ENCODE measurements at regions not wholly inside any gene's neighbourhood (a gene's known extent, or its start where the extent isn't known, plus 50 kb on each side); places are given as distances from the start of the nearest gene placed in this dataset.
"Not testable (repeated sequence)": the region's sequence is repeated elsewhere in the genome, so short reads cannot be mapped to it uniquely, and the experiment has no call there.

DNA sequence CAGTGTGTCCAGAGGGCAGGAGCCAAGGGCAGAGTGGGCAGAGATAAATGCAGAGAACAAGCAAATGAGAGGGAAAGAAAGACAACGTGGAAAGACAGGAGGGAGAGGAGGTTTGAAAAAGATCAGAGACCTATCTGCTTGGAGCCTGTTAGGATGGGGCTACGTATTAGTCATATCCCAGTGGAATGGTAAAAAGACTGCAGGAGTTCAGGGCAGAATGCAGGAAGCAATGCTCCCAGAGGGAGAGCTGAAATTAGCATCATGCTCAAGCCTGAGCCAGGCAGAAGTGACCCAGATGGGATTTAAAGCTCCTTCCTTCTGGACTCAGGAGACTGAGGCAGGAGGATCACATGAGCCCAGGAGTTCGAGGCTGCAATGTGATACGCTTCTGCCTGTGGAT is 261.3 kb upstream of the CHRM3 start:
- Mint-ChIP-seq H3K4me1 (no peaks in the 10 kb centered on the region), H3K9me3 (peaks cover 0 to 7% (median 2%) of the 10 kb centered on the region in 5 donors), H3K27me3 (no peaks in the 10 kb centered on the region), H3K4me3 (no peak overlapping the region), H3K27ac (no peak overlapping the region), H3K36me3 (no peaks in the 10 kb centered on the region)
- Histone ChIP-seq H3K4me1 (ENCODE audit: insufficient read depth, low read length) (no peaks in the 10 kb centered on the region), H3K27me3 (ENCODE audit: insufficient read depth, low read length, poor library complexity, severe bottlenecking) (no peaks in the 10 kb centered on the region), H3K4me3 (ENCODE audit: low read length) (no peak overlapping the region), H3K27ac (ENCODE audit: low read depth, low read length) (no peak overlapping the region), H3K36me3 (ENCODE audit: insufficient read depth, low read length) (no peaks in the 10 kb centered on the region), H3K9me3 (ENCODE audit: low read length) (no peaks in the 10 kb centered on the region)
- no peak for DNase-seq
- ChIA-PET CTCF (no interaction called here), POLR2A (no interaction called here)

DNA sequence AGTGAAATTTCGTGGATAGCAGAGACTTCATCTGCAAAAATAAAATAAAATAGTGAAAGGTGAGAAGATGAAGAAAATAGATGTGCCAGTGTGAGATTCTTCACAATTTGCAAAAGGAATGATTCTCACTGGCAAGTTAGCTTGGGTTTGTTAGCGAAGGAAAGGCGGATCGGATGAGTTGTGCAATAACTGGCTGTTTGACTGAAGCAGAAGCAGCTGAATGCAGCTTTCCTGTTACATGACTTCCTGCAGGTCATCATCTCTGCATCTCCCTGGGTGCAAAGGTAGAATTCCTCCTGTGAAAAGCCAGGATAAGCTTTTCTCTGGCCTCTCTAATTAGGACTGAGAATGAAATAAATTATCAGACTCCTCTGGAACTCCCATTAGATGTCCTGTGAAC is 263.1 kb upstream of the CHRM3 start:
- POLR2A ChIA-PET = no interaction called here
- DNase-seq = no peak
- Histone ChIP-seq H3K4me3 (ENCODE audit: low read length) (no peak overlapping the region), H3K36me3 (ENCODE audit: insufficient read depth, low read length) (no peaks in the 10 kb centered on the region), H3K27ac (ENCODE audit: low read depth, low read length) (no peak overlapping the region), H3K27me3 (ENCODE audit: insufficient read depth, low read length, poor library complexity, severe bottlenecking) (no peaks in the 10 kb centered on the region), H3K9me3 (ENCODE audit: low read length) (no peaks in the 10 kb centered on the region), H3K4me1 (ENCODE audit: insufficient read depth, low read length) (no peaks in the 10 kb centered on the region)
- no peaks in the 10 kb centered on the region for H3K27me3 Mint-ChIP-seq
- no peak overlapping the region for H3K4me3 Mint-ChIP-seq
- CTCF ChIA-PET = no interaction called here
- peaks cover 0 to 5% (median 4%) of the 10 kb centered on the region in 5 donors for H3K9me3 Mint-ChIP-seq
- H3K36me3 Mint-ChIP-seq = no peaks in the 10 kb centered on the region
- H3K4me1 Mint-ChIP-seq = no peaks in the 10 kb centered on the region
- H3K27ac Mint-ChIP-seq = no peak overlapping the region

DNA sequence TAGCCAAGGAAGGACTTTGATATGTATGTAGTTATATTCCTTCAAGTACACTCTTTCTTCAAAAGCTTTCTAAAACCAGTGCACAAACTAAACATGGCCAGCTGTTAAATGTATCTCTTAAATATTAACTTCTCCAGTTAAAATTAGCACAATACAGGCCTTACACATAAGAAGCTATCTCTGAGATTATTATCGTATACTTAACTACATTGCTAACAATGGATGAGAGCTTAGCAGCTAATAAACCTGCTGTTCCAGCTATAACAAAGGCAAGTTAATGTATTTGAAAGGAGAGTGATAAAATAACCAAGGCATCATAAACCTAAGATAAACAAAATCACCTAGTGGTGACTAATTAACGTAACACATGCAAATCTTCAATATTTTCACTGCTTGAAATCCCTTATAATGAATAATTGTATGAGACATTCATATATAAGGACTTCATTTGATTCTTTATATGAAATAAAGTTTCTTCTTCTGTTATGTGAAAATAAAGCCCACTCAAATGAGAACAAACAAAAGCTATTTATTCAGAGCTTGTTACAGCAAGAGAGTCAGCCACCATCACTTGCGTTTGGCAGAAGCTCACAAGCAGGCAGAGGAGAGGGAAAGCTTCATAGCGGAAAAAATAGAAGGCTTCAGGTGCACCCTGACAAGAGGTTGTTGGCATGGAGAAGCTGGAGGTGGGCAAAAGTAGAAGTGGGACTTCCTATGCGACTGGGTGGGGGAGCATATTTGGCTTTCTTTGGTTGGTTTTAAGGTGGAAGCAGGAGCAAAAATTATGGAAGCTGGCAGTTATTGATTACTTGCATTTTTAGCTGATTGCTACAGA is 274.1 kb upstream of the CHRM3 start:
- H3K9me3 Mint-ChIP-seq = peaks cover 0 to 3% (median 0%) of the 10 kb centered on the region in 5 donors

DNA sequence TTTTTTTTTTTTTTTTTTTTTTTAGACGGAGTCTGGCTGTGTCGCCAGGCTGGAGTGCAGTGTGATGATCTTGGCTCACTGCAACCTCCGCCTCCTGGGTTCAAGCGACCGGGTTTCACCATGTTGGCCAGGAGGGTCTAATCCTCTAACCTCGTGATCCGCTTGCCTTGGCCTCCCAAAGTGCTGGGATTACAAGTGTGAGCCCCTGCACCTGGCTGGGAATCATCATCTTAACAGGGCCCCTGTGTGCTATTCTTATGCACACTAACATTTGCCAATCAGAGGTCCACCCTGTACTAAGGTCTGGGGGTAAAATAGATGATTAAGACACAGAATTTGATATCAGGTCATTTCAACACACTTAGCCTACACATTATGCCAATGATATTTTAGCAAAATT is 278.7 kb upstream of the CHRM3 start:
- Mint-ChIP-seq H3K27ac (no peak overlapping the region), H3K9me3 (peaks cover 2 to 12% (median 8%) of the 10 kb centered on the region in 5 donors), H3K4me1 (no peaks in the 10 kb centered on the region), H3K4me3 (no peak overlapping the region), H3K36me3 (no peaks in the 10 kb centered on the region), H3K27me3 (peaks cover 0 to 4% of the 10 kb centered on the region in 2 donors)
- no peak for DNase-seq
- Histone ChIP-seq H3K27me3 (ENCODE audit: insufficient read depth, low read length, poor library complexity, severe bottlenecking) (no peaks in the 10 kb centered on the region), H3K9me3 (ENCODE audit: low read length) (no peaks in the 10 kb centered on the region), H3K27ac (ENCODE audit: low read depth, low read length) (no peak overlapping the region), H3K4me1 (ENCODE audit: insufficient read depth, low read length) (no peaks in the 10 kb centered on the region), H3K4me3 (ENCODE audit: low read length) (no peak overlapping the region), H3K36me3 (ENCODE audit: insufficient read depth, low read length) (no peaks in the 10 kb centered on the region)
- ChIA-PET CTCF (no interaction called here), POLR2A (no interaction called here)

More for the DNA sequence above, 274.1 kb upstream of the CHRM3 start:
- Histone ChIP-seq H3K27ac (ENCODE audit: low read depth, low read length) (no peak overlapping the region), H3K4me1 (ENCODE audit: insufficient read depth, low read length) (no peaks in the 10 kb centered on the region), H3K4me3 (ENCODE audit: low read length) (no peak overlapping the region), H3K36me3 (ENCODE audit: insufficient read depth, low read length) (no peaks in the 10 kb centered on the region), H3K27me3 (ENCODE audit: insufficient read depth, low read length, poor library complexity, severe bottlenecking) (no peaks in the 10 kb centered on the region), H3K9me3 (ENCODE audit: low read length) (no peaks in the 10 kb centered on the region)
- Mint-ChIP-seq H3K27ac (no peak overlapping the region), H3K27me3 (no peaks in the 10 kb centered on the region), H3K4me3 (no peak overlapping the region), H3K4me1 (no peaks in the 10 kb centered on the region), H3K36me3 (no peaks in the 10 kb centered on the region)
- no peak for DNase-seq
- ChIA-PET POLR2A (no interaction called here), CTCF (no interaction called here)

DNA sequence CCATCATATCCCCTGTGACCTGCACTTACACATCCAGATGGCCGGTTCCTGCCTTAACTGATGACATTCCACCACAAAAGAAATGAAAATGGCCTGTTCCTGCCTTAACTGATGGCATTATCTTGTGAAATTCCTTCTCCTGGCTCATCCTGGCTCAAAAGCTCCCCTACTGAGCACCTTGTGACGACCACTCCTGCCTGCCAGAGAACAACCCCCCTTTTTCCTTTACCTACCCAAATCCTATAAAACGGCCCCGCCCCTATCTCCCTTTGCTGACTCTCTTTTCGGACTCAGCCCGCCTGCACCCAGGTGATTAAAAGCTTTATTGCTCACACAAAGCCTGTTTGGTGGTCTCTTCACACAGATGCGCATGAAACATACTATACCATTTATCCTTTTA is 279.7 kb upstream of the CHRM3 start:
- POLR2A ChIA-PET; H3K27me3 Mint-ChIP-seq; H3K27ac Mint-ChIP-seq; H3K4me3 Mint-ChIP-seq; DNase-seq; H3K27me3 ChIP-seq (ENCODE audit: insufficient read depth, low read length, poor library complexity, severe bottlenecking); H3K4me3 ChIP-seq (ENCODE audit: low read length); H3K36me3 ChIP-seq (ENCODE audit: insufficient read depth, low read length); H3K36me3 Mint-ChIP-seq; H3K4me1 ChIP-seq (ENCODE audit: insufficient read depth, low read length); CTCF ChIA-PET; H3K27ac ChIP-seq (ENCODE audit: low read depth, low read length); H3K9me3 ChIP-seq (ENCODE audit: low read length); H3K4me1 Mint-ChIP-seq: not testable (repeated sequence)
- peaks cover 2 to 13% (median 6%) of the 10 kb centered on the region in 5 donors for H3K9me3 Mint-ChIP-seq

DNA sequence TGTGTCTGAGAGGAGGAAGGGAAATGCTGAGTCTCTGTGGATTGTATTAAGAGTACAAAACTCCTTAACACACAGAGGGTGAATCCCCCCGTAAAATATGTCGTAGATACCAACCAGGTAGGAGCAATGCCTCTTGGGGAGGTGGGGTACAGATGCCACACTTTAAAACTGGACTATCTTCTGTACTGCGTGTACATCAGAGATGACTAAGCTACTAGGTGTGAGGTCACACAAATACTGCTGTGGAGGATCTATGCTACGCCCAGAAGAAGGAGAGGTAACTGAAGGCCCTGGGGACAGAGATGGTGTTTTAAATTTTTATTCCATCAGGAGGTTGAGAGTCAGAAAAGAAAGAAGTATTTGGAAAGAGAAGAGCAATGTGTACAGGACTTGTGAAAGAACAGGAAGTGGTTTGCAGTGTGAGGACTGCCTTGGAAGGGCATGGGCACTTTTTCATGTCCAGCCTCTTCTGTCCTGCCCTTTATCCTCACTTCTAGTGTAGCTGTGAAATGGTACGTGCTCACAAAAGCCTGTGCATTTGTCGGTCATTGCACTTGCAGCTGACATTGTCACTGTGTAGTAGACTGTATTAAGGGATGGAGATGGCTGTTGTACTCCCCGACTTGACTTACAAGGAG is 287.8 kb upstream of the CHRM3 start:
- ChIA-PET CTCF (no interaction called here), POLR2A (no interaction called here)
- Histone ChIP-seq H3K4me3 (ENCODE audit: low read length) (no peak overlapping the region), H3K27ac (ENCODE audit: low read depth, low read length) (no peak overlapping the region), H3K36me3 (ENCODE audit: insufficient read depth, low read length) (no peaks in the 10 kb centered on the region), H3K4me1 (ENCODE audit: insufficient read depth, low read length) (no peaks in the 10 kb centered on the region), H3K9me3 (ENCODE audit: low read length) (no peaks in the 10 kb centered on the region), H3K27me3 (ENCODE audit: insufficient read depth, low read length, poor library complexity, severe bottlenecking) (no peaks in the 10 kb centered on the region)
- H3K27ac Mint-ChIP-seq = no peak overlapping the region
- no peaks in the 10 kb centered on the region for H3K4me1 Mint-ChIP-seq
- peaks cover 0 to 2% of the 10 kb centered on the region in 2 donors for H3K27me3 Mint-ChIP-seq
- DNase-seq = no peak
- H3K9me3 Mint-ChIP-seq = peaks cover 3 to 19% (median 4%) of the 10 kb centered on the region in 5 donors
- H3K36me3 Mint-ChIP-seq = no peaks in the 10 kb centered on the region
- H3K4me3 Mint-ChIP-seq = no peak overlapping the region

DNA sequence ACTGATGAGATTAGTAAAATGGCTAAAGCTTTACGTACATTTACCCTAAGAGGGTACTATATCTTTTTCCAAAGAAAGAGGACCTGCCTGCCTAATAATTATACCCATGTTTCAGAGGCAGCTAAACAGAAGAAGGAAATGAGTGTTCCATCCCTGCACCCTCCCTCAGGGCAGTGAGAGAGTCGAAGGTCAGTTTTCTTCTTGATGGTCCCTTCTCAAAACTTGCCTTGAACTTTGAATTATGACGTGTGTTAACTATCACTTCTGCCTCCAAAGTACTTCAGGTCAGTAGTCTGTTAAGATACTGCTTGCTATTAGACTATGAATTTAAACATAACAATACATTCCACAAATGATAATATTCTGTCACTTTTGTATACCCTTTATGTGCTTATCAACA is 294.8 kb upstream of the CHRM3 start:
- H3K36me3 Mint-ChIP-seq = no peaks in the 10 kb centered on the region
- H3K27me3 ChIP-seq (ENCODE audit: insufficient read depth, low read length, poor library complexity, severe bottlenecking) = no peaks in the 10 kb centered on the region
- no peak overlapping the region for H3K27ac ChIP-seq (ENCODE audit: low read depth, low read length)
- H3K9me3 Mint-ChIP-seq = peaks cover 0 to 20% (median 4%) of the 10 kb centered on the region in 5 donors
- H3K4me3 ChIP-seq (ENCODE audit: low read length) = no peak overlapping the region
- CTCF ChIA-PET = no interaction called here
- H3K27me3 Mint-ChIP-seq = no peaks in the 10 kb centered on the region
- H3K4me1 ChIP-seq (ENCODE audit: insufficient read depth, low read length) = no peaks in the 10 kb centered on the region
- H3K36me3 ChIP-seq (ENCODE audit: insufficient read depth, low read length) = no peaks in the 10 kb centered on the region
- no peak overlapping the region for H3K27ac Mint-ChIP-seq
- DNase-seq = no peak
- H3K9me3 ChIP-seq (ENCODE audit: low read length) = no peaks in the 10 kb centered on the region
- H3K4me3 Mint-ChIP-seq = no peak overlapping the region
- POLR2A ChIA-PET = no interaction called here
- no peaks in the 10 kb centered on the region for H3K4me1 Mint-ChIP-seq

DNA sequence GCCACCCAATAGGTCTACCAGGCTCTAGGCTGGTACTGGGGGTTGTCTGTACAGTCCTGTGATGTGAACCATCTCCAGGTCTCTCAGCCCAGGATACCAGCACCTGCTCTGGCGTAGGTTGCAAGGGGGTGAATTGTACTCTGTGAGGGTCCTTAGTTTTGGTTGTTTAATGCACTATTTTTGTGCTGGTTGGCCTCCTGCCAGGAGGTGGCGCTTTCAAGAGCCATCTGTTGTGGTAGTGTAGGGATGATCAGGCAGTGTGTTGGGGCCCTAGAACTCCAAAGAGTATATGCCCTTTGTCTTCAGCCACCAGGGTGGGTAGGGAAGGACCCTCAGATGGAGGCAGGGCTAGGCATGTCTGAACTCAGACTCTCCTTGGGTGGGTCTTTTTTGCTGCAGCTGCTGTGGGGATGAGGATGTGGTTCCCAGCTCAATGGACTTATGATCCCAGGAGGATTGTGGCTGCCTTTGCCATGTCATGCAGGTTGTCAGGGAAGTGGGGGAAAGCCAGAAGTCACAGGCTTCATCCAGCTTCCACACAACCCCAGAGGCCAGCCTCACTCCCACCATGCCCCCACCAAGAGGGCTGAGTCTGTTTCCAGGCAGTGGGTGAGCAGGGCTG is 301.8 kb upstream of the CHRM3 start:
- Histone ChIP-seq H3K9me3 (ENCODE audit: low read length) (no peaks in the 10 kb centered on the region), H3K36me3 (ENCODE audit: insufficient read depth, low read length) (no peaks in the 10 kb centered on the region), H3K27me3 (ENCODE audit: insufficient read depth, low read length, poor library complexity, severe bottlenecking) (no peaks in the 10 kb centered on the region), H3K27ac (ENCODE audit: low read depth, low read length) (no peak overlapping the region), H3K4me1 (ENCODE audit: insufficient read depth, low read length) (no peaks in the 10 kb centered on the region), H3K4me3 (ENCODE audit: low read length) (no peak overlapping the region)
- no peaks in the 10 kb centered on the region for H3K4me1 Mint-ChIP-seq
- H3K9me3 Mint-ChIP-seq = peaks cover 4 to 18% (median 15%) of the 10 kb centered on the region in 5 donors
- H3K27me3 Mint-ChIP-seq = no peaks in the 10 kb centered on the region
- no peaks in the 10 kb centered on the region for H3K36me3 Mint-ChIP-seq
- no peak for DNase-seq
- H3K4me3 Mint-ChIP-seq = no peak overlapping the region
- CTCF ChIA-PET = no interaction called here
- H3K27ac Mint-ChIP-seq = no peak overlapping the region
- POLR2A ChIA-PET = no interaction called here
